ENCODE measurements at regions not wholly inside any gene's neighbourhood (a gene's known extent, or its start where the extent isn't known, plus 50 kb on each side); places are given as distances from the start of the nearest gene placed in this dataset.

GRCh38 chr3:127370906-127371305 is 83.1 kb upstream of the PRR20G start:
- no peak for DNase-seq

DNA sequence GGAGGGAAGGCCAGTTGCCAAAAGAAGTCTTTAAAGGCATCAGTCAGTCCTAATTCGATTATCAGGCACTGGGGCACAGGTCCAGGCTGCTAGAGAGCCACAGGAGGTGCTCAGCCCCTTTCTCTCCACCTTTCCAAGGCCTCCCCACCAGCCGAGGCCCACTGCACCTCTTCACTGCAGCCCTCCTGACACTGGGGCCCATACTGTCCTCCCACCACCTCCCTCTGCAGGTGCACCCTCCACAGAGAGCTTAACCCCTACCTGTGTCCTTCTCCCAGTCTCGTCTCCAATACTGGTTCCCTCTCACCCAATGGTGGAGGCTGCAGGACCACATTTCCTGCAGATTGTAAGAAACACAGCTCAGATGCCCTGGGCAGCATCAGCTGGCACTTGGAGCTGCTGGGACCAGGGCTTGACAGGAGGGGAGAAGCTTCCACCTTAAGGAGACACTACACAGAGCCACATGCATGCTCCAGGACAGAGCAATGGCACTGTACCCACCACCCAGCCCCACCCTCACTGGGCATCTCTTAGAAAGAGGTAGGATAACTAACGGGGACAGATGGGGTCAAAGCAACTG is 81.6 kb upstream of the PRR20G start:
- DNase-seq, result no peak

GRCh38 chr3:127368186-127369032 is 80.6 kb upstream of the PRR20G start:
- DNase-seq, result peak; percentile 17

DNA sequence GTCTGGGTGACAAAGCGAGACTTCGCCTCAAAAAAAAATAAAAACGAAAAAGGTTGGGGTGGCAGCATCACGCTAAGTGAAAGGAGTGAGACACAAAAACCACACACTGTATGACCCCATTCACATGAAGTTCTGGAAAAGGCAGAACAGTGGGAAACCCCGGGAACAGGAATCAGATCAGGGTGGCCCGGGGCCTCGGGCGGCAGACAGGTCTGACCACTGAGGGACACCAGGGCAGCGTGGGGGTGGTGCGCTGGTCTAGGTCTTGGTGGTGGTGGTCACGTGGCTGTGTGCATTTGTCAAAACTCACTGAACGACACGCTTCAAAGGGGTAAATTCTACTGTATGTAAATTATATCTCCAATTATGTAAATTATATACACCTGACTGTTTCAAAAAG is 79.7 kb upstream of the PRR20G start:
- no peak for DNase-seq

DNA sequence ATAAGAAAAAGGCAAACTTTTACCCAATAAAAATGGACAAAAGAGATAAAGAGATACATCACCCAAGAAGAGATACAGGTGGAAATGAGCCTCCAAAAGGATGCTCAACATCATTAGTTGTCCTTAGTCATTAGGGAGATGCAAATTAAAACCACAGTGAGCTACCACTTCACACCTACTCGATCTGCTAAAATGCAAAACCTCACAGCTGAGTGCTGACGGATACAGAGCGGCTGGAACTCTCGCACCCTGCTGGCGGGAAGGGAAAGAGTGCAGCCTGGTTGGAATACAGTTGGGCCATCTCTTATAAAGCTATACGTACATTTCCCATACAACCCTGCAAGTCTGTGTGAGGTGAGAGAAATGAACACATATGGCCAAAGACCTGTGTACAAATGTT is 78.5 kb upstream of the PRR20G start:
- DNase-seq, result no peak

- DNase-seq, result no peak
Measured at GRCh38 chr3:127365163-127365798, 77.4 kb upstream of the PRR20G start.

GRCh38 chr3:127363891-127364290 is 76.0 kb upstream of the PRR20G start:
- DNase-seq, result no peak

DNA sequence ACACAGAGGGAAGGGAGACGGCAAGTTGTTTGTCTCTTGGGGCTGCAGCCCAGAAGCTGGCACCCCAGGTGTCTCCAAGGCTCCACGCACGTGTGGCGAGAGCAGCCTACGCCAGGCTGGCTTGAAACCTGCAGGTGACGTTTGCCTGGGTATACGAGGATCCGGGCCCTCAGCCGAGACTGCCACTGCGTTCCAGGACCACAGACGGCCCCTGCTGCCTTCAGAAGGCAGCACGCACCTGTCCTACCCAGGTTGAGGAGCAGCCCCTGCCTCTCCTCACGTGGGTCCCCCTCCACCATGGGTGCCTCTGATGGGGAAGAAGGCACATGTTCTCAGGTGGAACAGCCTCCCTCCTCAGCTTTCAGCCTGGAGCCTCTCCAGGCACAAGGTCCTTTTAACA is 75.3 kb upstream of the PRR20G start:
- no peak for DNase-seq

DNA sequence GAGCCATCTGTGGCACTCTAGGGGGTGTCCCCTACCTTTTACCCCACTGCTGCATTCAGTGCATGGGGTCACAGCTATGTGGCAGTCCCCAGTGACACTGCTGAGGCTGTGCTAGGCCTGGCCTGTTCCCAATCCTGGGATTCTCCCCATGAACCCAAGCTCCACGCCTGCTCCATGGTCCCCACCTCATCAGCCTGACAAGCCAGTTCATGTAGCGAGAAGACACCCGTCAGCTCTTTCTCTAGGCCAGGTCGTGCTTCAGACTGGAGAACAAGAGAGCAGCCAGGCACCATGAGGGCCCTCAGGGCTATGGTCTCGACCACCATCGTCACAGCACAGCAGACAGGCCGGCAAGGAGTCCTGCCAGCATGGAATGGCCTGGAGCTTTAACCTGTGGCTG is 72.8 kb upstream of the PRR20G start:
- DNase-seq, result no peak

GRCh38 chr3:127358641-127359040 is 70.8 kb upstream of the PRR20G start:
- no peak for DNase-seq

DNA sequence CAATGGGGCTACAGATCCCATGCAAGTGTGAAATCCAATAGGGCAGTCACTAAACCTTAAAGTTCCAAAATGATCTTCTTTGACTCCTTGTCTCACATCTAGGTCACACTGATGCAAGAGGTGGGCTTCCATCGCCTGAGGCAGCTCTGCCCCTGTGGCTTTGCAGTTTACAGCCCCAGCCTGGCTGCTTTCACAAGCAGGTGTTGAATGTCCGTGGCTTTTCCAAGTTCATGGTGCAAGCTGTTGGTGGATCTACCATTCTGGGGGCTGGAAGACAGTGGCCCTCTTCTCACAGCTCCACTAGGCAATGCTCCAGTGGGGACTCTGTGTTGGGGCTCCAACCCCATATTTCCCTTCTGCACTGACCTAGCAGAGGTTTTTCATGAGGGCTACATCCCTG is 68.5 kb upstream of the PRR20G start:
- DNase-seq, result no peak

- no peak for DNase-seq
Measured at GRCh38 chr3:127354761-127355160, 66.9 kb upstream of the PRR20G start.

DNA sequence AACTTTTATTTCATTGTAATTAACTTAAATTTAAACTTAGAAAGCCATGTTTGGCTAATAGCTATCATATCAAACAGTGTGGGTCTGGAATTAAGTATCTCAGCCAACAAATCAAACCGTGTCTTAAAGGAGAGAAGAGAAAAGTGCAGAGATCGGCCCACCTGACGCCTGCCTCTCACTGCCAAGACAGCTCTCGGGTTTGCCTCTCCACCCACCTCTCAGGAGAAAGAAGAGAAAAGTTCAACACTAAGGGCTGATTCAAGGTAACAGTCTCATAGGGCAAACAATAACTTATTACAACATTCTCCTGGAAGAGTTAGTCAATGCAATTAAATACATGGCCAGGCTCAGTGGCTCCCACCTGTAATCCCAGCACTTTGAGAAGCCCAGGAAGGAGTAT is 64.8 kb upstream of the PRR20G start:
- DNase-seq, result no peak

- no peak for DNase-seq
Measured at GRCh38 chr3:127351775-127352350, 64.0 kb upstream of the PRR20G start.

GRCh38 chr3:127351321-127351720 is 63.5 kb upstream of the PRR20G start:
- DNase-seq, result no peak

DNA sequence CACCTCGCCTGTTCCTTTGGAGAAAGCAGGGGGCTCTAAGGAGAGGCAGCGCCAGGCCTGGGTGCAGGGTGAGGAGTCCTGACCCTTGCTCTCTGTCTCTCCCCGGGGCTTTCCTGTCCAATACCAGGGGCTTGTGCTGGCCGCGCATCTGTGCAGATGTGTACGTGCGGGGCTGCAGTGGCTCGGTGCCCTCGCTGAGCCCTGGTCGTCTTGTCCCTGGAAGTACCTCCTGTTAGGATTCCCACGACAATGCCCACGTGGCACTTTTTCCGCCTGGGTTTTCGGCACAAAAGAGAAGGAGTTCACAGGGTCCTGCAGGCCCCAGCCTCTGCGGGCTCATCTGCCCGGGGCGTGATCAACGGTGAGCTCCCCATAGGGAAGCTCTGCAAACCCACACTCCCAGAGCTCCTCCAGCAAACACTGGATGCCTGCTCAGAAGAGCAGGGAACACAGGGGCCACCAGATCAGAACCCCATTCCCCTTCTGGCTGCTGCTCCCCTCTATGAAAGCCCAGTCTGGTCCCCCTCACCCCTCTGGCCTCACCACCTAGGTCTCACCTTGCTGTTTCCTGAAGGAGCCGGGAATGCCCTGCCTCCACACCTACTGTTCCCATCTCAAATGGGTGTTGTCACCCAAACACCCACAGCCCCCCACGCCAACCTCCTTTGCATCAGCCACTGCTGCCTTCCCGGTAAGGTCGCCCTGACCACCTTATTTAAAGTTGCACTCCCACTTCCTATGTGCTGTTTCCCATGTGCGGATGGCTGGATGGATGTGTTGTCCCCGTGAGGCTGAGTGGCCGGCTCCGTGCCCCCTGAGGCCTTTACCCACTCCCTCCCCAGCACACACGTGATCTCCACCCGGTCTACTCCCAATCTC is 62.6 kb upstream of the PRR20G start:
- DNase-seq, result no peak

DNA sequence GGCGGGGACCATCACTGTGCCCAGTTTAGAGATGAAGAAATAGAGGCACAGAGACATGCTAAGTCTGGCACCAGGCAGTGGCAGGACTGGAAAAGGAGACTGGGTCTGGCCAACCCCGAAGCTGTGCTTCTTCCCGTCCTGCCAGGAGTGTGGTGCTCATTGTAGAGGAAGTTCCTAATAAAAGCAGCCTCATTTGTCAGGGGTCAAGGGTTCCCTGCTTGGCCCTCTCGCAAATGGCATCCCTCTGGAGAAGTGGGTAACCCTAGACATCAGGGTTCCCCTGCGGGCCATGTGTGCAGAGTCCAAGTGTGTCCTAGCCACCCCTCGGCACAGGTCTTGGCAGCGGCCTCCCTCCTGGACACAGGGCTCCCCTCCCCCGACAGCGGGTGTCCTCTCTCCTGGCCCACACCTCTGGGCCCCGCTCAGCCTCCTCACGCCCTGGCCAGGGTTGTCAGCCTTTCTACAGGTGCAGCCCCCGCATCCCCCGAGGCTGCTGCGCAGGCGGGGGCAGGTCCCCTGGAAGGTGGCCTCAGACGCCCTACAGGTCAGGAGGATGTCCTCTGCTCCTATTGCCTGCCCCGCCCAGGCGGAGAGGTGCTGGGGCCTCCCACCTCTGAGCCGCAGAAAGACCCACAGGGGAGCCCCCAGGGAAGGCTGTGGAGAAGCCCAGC is 61.8 kb upstream of the PRR20G start:
- no peak for DNase-seq

DNA sequence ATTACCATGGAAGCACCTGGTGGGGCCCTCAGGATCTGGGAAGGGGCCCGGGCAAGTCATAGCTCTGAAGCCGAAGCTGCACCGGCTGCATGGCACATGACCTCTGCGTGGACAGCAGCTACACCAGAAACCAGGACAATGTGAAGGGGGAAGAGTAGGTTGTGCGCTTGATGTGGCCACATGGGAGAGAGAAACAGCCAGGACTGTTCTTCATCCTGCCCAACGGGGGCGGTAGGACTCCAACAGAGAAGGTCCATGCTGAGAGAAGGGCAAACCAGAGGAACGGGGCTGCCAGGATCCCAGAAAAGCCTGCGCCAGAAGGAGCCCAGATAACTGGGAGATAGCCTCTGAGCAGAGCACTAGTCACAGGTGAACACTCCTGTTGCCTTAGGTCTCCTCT is 54.9 kb upstream of the PRR20G start:
- DNase-seq, result no peak

DNA sequence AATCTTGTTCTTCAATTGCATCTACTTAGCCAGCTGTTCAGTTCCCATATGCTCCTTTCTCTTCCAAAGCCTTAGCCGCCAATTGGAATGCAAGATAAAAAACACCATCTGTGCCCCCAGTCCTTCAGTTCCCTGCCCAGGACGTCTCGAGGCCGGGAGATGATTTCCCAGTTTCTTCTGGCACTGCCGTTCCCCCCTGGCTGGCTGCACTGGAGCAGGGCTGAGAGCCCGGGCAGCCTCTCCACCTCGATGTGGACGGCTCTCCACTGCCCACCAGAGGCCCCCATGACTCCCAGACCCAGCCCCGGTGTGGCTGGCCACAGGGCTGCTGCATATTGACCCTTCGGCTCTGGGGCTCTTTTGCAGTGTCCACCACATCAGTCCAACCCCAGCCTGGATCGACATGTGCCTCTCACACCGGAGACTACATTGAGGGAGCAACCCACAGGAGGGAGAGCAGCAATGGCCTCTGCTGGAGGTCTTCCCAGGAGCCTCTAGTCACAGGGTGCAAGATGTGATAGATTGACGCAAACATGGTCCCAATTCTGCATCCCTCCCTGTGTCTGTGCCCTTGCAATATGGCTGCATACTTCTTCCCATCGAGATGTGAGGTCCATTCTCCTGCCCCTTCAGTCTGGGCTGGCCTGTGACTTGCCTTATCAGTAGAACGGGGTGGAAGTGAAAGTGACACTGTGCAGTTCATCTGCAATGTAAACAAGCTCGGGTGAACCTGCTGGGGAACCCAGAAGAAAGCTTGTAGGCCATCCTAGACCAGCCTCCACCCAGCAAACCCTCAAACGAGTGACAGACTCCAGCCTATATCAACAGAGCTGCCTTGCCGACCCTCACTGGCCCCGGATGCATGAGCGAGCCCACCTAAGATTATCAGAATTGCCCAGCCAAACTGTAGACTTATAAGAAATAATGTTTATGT is 52.3 kb upstream of the PRR20G start:
- no peak for DNase-seq

- no peak for DNase-seq
Measured at GRCh38 chr3:127339016-127339415, 51.2 kb upstream of the PRR20G start.

DNA sequence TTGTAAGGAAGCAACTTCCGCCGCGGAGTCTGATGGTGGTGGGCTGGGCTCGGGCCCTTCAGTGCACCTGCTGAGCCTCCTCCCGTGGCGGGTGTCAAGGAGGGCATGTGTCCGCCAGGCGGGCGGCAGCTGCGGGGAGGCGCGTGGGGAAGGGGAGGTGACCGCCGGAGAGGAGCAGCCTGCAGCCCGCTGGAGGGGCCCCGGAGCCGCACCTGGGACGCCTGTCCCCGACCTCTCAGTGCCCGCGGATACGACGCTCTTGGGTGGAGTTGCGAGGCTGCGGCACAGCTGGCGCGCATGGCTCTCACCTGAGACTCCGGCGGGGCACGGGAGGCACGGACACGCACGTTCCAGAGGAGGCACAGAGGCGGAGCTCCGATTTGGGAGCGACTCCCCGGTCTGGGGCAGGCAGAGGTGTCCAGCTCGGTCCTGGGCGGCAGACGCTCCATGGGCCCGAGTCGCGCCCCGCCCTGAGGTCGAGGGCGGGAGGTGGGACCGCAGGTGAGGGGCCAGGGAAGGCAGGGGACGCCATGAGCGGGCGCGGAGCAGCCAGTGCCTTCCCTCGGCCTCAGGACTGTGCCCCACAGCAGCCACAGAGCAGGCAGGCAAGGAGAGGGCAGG is 50.2 kb upstream of the PRR20G start:
- no peak for DNase-seq

All from NCI-H1105 (cell line).